Left colon (tissue), 2 donors: ENCODE measurements at regions not wholly inside any gene's neighbourhood (a gene's known extent, or its start where the extent isn't known, plus 50 kb on each side); places are given as distances from the start of the nearest gene placed in this dataset.

Experiments
- ATAC-seq: fragments of 200-7000 bp; cut with Tn5 transposase; one replicate; pipeline ENCODE4 v1.9.1; 2020; ENCODE audit warnings: mild to moderate bottlenecking, moderate library complexity
- DNase-seq, 2 donors: peaks; one replicate each; pipeline ENCODE4 v3.0.0-alpha.2; 2020
- intact Hi-C, 2 donors: fragments of 100-400 bp; cut with DNase I in 1 of 2; cut with micrococcal nuclease in 1 of 2; formaldehyde crosslinking; loops; one replicate each; pipeline versions ENCODE4 v1.11.2 to v1.14.0; 2022; cut with DNase I, micrococcal nuclease
- donor health status: DM: no; HTN: no; CAD: no.
- donor health status: DM: yes; HTN: yes; CAD: no.

DNA sequence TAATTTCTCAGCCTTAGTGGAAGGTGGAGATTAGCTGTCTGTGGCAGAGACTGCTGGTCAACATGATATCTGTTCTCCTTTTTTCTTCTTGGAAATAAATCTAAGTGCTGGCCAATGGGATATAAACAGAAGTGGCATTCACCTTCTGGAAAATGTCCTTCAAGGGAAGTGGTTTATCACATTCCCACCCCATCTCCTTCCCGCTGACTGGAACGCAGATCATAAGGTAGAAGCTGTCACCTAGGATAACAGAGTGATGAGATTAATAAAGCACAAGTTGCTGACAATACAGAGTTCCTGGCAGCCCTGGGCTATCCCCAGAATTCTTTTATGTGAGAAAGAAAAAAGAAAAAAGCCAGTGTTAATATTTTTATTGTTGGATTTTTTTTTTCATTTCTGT is 109.7 kb upstream of the OSMR start:
- DNase-seq (no peak), ATAC-seq (no peak)
- intact Hi-C loops: no loop called here

DNA sequence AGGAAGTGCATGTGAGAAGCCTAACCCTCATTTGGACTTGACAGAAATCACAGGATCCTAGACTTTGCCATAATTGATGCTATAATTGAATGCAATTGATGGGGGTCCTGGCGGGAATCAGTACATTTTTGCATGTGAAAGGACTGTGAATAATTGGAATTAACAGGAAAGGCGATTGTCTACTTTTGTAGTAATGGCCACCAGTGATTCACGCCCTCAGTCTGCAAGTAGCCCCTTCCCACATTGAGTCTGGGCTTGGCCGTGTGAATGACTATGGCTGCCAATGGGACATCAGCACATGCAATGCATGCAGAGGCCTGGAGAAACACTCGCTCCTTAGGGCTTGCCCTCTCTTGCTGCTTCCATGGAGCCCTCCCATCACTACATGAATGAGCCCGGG is 107.8 kb upstream of the OSMR start:
- intact Hi-C loops: no loop called here
- no peak for ATAC-seq
- DNase-seq: no peak

DNA sequence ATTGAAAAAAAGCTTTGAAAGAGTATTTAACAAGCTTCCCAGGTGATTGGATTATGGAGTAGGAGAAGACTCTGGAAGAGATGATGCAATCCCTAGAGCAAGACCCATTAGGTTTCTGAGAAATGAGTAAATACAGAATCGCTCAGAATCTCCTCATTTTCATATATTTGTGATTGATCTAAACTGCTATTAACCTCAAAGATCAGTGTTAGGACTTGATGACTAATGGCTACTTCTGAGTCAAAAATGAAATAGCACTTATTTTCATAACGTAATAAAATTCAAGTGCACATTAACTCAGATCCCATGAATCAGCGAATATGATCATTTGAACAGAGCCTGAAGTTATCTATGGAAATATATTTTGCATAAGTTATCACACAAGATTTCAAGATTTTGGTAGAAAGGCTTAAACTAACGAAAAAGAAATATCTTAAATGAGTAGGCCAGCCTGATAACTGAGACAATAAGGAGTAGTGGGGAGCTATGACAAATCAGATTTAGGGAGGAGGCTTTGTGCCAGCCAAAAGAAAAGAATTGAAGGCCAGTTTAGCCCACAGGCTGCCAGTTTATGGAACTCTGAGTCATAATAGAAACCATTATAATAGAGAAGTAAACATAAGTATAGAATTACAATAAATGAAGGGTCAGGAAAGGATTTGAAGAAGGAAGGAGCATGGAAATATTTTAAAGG is 106.7 kb upstream of the OSMR start:
- DNase-seq (no peak), ATAC-seq (no peak)
- intact Hi-C loops: no loop called here

DNA sequence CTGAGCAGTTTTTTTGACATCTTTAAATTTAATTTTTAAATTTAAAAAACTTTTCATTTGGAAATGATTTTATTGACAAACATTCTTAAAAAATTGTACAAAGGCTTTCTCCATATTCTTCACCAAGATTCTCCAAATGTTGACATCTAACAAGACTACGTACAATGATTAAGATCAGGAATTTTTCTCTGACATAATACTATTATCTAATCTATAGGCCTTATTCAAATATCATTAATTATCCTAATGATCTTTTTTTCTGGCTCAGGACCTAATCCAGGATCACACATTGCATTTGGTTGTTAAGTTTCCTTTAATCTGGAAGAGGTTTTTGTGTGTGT is 106.1 kb upstream of the OSMR start:
- intact Hi-C loops: no loop called here
- ATAC-seq (no peak), DNase-seq (no peak)

DNA sequence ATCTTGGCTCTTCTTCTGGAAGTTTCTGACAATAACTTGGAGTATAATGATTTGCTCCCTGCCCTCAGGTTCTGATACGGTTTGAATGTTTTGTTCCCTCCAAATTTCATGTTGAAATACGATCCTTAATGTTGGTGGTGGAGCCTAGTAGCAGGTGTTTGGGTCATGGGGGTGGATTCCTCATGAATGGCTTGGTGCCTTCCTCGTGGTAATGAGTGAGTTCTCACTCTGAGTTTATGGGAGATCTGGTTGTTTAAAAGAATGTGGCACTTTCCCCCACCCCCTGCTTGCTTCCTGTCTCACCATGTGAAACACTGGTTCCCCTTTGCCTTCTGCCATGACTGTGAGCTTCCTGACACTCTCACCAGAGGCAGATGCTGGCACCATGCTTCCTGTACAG is 103.0 kb upstream of the OSMR start:
- intact Hi-C loops: no loop called here
- no peak for ATAC-seq
- DNase-seq: no peak

DNA sequence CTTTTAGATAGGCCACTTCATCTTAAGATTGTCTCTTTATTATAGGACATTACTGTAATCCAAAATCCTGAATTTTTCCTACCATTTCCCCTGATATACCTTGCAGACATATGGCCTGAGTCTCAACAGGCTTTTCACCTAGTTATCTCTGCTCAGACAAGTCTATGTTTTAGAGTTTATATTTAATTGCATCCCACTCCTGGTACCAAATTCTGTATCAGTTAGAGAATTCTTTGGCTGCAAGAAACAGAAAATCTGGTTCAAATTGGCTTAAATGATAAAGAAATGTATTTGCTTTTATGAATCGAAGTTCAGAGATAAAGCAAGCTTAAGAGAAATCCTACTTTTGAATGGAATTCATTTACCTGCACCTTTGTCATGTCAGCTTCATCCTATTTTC is 102.2 kb upstream of the OSMR start:
- DNase-seq (no peak), ATAC-seq (no peak)
- intact Hi-C loops: no loop called here

DNA sequence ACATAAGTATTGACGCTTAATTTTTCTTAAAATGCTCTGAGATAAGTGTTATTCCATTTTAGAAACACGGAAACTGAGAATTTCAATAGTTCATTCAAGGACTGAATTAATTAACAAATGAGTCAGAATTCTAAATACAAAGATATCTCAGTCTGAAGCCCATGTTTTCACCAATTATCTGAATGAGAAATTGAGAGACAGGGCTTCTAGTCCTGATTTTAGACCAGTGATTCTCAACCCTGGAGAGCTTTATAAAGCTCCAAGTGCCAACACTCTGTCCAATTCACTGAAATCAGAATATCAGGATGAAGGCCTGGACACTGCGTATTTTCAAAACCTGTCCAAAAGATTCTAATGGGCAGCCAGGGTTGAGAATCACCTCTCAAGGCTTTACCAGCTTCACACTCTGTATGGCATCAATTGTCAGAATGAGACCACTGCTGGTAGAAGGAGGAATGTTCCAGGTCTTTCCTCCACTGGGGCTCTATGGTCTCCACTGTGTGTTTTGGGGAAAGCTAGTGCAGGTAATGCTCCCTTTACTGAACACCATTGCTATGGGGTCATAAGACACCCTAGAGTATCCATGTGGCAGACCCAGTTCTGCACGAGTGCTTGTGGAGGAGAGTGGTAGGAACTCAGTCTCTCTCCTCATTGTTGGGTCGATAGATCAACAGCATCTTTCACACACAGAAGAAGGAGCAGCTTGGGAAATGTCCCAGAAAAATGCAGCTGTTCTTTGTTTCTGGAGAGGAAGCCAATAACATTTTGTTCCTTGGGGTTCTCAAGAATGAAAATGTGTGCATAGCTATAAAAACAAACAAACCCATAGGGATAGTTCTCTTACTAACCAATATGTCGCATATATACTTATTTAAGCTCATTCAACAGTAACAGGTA is 99.7 kb upstream of the OSMR start:
- ATAC-seq (no peak), DNase-seq (no peak)
- intact Hi-C loops: no loop called here

DNA sequence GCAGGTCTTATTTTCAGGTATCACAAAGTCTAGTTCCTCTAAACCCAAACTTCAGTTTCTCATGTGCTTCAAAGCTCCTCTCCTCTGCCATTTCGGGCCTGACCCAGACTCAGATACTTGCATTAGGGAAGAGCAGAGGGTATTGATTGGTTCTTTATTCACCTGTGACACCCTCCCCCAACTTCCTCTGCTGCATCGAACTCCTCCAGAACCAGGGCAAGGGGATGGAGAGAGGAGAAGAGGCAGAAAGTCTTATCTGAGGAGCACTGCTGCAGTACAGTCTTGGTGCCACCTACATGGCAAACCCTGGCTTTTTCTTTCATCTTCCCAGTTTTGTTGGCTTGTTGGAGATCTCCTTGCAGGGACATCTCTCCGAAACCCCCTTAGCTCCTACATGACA is 96.0 kb upstream of the OSMR start:
- no peak for ATAC-seq
- intact Hi-C loops: no loop called here
- no peak for DNase-seq

DNA sequence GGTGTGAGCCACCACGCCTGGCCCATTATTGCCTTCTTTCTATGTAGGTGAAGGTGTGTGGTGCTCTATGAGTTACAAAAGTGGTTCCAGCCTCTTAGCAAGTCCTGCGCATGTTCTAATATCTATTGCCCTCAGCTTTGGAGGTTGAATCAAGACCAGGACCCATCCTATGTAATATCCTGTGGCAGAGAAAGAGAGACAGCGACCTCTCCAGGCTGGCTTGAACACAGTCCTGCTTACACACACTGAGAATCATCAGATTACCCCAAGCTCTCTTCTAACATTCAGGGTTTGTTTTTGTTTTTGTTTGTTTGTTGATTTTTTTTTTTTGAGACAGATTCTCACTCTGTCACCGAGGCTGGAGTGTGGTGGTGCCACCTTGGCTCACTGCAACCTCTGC is 94.7 kb upstream of the OSMR start:
- no peak for ATAC-seq
- no peak for DNase-seq
- intact Hi-C loops: no loop called here

DNA sequence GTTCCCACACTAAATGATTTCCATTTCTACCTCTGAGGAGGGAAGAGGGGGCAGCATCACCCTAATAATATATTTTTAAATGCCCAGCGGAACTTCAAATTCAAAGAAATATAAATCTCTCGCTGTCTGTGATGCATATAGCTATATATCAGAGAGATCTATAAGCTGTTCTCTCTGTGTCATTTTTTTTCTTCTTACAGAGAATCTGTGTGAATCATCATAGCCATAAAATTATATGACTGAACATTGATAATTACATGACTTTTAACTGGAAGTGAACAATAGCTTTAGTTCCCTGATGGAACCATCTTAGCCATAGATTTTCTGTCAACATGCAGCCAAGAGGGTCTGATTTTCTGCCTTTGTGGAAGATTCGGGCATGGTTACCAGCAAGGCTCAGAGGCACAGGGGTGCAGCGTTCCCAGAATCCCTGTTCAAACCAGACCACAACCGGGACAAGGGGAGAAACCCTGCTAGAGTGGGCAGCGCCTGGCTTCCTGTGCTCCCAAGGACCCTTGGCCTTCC is 93.7 kb upstream of the OSMR start:
- intact Hi-C loops: no loop called here
- no peak for DNase-seq
- no peak for ATAC-seq

DNA sequence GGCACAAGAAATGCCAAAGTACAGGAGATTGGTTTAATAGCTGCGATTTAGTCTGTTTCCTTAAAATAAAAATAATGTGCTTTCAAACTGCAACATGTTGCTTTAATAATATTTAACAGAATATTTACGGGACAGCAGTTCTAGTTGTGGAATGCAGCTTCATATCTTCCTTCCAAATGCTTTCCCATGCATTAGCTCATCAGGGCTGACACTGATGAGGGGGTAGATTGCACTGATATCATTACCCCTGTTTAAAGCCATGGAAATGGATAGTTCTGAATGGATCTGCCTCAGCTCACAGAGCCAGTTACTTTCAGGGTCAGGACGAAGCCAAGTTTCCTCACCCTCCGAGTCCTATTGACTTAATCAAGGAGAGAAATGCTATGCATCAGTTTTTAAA is 93.2 kb upstream of the OSMR start:
- intact Hi-C loops: no loop called here
- no peak for ATAC-seq
- DNase-seq: no peak

DNA sequence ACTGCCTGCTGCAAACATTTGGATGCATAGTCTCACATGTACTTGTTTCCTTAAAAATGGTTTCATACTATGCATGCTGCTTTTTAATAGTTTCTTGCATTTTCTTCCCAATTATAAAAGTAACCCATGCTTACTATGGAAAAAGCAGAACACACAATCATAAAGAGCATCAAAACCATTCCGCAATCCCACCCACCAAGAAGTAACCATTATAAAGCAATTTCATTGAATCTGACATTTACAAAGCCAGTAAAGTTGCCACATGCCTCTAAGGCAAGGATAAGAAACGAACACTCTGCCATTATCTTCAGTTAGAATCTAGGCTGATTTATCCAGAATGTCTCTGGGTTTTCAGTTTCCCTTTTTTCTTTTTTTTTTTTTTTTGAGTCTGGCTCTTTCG is 92.7 kb upstream of the OSMR start:
- no peak for DNase-seq
- intact Hi-C loops: no loop called here
- ATAC-seq: no peak

DNA sequence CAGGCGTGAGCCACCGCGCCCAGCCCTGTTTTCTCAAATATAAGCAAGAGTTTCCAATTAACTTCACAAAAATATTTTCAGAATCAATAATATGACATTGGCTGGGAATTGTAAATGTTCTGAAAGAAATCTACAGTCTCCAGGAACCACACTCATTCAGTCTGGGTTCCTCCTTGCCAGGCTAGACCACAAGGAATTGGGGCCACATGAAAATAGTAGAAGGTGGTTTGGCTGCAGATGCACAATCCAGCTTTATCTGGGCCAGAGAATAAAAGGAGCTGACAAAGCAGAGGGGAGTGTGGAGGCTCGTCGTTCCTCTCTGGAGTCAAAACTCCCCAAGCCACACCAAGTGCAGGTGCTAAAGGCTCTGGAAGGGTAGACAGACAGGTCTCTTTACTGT is 92.0 kb upstream of the OSMR start:
- DNase-seq: no peak
- intact Hi-C loops: no loop called here
- no peak for ATAC-seq

DNA sequence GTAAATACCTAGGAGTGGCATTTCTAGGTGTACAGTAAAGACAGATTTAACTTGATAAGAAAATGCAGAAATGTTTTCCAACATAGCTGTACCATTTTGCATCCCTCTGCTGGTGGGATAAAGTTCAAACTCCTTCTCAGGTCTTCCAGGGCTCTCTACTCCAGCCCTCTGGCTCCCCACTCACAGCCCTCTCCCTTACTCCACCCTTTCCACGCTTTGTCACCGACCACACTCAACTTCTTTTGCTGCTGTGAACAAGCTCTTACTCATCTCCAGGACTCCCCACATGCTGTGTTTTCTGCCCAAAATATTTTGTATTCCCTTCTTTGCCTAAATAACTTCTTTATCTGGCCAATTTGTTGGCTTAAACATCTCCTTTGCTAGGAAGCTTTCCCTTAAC is 90.6 kb upstream of the OSMR start:
- intact Hi-C loops: no loop called here
- DNase-seq (no peak), ATAC-seq (no peak)

DNA sequence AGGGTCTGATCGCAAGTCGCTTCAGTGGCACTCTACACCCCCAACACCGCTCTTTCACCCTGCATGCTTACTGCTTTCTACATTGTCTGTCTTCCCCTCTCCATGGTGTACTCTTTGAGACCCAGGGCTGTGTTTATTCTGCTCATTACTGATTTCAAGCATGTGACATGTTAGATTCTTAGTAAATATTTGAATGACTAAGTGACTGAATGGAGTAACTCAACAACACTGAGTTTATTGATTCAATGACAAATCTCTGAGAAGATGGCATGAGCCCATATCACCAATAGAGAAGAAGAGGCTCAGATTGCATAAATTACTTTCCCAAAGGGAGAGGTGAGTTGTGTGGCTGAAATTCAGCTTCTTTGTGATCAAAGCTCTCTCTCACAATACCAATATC is 89.7 kb upstream of the OSMR start:
- no peak for DNase-seq
- intact Hi-C loops: no loop called here
- no peak for ATAC-seq

DNA sequence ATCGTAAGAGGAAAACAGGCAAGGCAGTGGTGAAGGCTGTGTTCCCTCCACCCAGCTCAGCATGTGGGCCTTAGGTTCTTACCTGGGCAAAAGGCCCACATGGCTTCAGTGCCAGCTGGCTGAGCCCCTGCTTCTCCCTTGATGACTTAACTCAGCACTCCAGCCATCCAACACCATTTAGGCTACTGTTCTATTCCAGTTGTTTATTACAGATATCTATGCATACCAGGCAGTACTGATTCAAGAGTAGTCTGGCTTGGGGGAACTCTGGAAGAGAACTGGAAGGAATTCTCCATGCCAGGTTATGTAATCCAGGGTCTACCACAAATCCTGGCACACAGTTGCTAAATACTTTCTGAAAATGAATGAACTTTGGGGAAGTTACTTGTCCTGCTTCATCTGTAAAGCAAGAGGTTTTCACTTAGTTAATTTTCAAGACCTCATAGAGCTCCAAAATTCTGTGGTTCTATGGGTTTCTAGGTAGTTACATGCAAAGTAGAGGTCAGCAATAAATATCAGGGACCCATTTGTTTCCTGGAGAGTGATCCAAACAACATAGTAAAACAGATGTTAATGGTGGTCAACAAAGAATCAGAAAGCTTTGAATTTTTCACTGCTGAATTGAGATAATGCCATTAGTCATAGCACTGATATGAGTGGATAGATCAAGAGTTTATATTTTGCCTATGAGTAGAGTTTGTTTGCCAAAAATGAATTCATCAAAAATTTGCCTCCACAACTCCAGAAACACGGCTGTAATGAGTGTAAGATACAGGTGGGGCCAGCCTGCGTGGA is 88.2 kb upstream of the OSMR start:
- ATAC-seq (no peak), DNase-seq (no peak)
- intact Hi-C loops: no loop called here

DNA sequence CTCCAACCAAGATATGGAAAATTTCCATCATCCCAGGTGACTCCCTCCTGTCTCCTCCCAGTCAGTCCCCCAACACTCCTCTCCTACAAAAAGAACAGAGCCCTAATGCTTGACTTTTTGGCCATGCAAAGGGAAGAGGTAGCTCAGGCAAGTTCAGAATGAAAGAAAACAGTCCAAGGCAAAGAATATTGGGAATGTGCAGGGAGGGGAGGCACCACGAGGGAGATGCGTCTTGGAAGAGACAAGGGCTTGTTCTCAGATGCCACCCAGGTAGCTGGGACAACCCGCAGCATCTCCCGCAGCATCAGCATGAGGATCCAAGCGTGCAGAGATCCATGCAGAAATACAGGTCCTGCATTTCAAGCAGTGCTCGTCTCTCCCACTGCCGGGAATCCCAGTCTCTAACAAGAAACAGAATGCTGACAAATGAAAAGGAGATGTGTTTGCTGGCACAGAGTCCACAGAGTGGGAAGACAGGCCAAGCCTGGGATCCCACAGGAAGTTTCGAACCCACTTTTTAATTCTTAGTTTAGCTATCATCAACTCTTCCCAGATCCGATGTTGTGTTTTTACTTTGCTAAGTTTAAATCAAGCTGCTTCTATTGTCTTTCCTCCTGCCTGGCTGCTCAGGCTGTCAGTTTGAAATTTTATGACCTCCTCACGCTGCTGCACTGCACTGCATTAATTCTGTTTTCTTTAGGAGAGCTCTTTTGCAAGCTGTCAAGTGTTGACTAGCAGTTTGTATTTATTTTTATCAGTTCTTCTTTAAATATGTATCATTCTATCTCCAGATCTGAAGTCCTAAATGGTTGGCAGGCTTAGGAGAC is 86.8 kb upstream of the OSMR start:
- ATAC-seq (no peak), DNase-seq (no peak)
- intact Hi-C loops: no loop called here

DNA sequence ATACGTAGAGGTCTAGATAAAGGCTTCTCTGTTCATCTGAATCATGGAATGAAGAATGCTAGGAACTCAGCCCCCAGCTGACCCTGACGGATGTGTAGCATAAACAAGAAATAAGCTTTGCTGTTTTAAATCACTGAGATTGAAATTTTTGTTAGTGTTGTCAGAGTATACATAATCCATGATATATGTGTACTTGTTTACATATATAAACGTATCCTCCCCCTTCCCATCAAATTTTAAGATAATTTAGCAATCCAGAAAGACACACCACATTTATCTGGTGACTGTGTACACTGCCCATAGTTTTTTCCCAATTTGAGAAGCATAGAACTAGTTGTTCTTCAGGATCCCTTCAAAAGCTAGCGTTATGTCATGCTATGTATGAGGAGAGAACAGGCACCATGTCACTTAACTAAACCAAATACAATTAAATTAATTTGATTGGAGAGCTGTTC is 80.8 kb upstream of the OSMR start:
- intact Hi-C loops: no loop called here
- no peak for DNase-seq
- ATAC-seq: no peak

DNA sequence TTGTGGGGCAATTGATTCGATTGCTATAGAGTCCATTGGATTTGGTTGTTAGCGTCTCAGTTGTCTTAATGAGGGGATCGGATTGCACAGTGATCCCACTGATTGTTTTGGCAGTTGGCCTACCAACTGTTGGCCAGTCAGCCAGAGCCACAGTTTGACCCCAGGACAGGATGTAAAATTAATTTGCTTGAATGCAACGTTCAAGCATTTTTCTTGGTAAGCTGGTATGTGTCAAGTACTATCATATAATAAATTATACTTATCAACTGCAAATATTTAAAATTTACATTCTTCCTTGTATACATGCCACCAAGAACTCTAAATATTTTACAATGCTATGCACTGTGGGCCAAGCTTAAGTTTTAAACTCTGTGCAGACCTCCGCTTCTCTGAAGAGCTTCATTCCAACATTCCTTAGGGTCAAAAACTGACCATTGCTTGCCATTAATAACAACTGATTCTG is 80.4 kb upstream of the OSMR start:
- DNase-seq (no peak), ATAC-seq (no peak)
- intact Hi-C loops: no loop called here
